K562 (cell line): ENCODE measurements at regions not wholly inside any gene's neighbourhood (a gene's known extent, or its start where the extent isn't known, plus 50 kb on each side); places are given as distances from the start of the nearest gene placed in this dataset.

ENCODE experiments used
- ATAC-seq: fragments of 200-7000 bp; cut with Tn5 transposase; 3 replicates; pipeline ENCODE4 v1.9.1; 2020; ENCODE audit warnings: moderate library complexity
- BruUV-seq: library from RNA; stranded (reverse); fragments of 400-500 nt; replicated peaks from 2 replicates; lab custom pipeline; 2021; lab: Mats Ljungman, UMichigan
- CTCF ChIA-PET: fragments of 300-600 bp; formaldehyde crosslinking; extraction: SDS; loops from one replicate; lab custom pipeline; 2021; ENCODE audit warnings: low intra/inter-chr PET ratio; lab: Yijun Ruan, JAX
- POLR2A ChIA-PET: fragments of 300-600, 350-650 bp; sonication (Branson Sonifier 250); formaldehyde crosslinking; extraction: SDS; loops from one replicate; lab custom pipeline; 2021; ENCODE audit warnings: antibody characterized with exemption, inconsistent platforms; lab: Yijun Ruan, JAX
- DNase-seq, 4 experiments: peaks; one replicate each; pipeline versions ENCODE4 v3.0.0 to v3.0.0-alpha.2; 2011 to 2018; ENCODE audit warnings: low spot score in 3 of 4, mixed read lengths in 3 of 4; ENCODE audit errors: extremely low read depth in 1 of 4
- FAIRE-seq: peaks from 2 replicates; lab custom pipeline; 2011; peaks lifted over from hg19 to GRCh38; lab: Jason Lieb, UNC
- H2AFZ ChIP-seq: 2 replicates; pipeline ENCODE4 v1.6.0; 2011; ENCODE audit warnings: low read depth, low read length, control low read depth, inconsistent platforms
- H3K27ac ChIP-seq: fragments of 200-600 bp; 3 replicates; pipeline ENCODE4 v1.8.0; 2011; ENCODE audit warnings: low read depth, mild to moderate bottlenecking, control low read depth, inconsistent platforms, low read length, moderate library complexity, mixed read lengths; ENCODE audit errors: extremely low read depth
- H3K27me3 ChIP-seq, 2 experiments: fragments of 300-600 bp in 1 of 2; 2 replicates in 1 of 2; 3 replicates in 1 of 2; pipeline versions ENCODE4 v1.6.0 to v1.8.0; 2011; ENCODE audit warnings: inconsistent platforms in 2 of 2, low read length in 2 of 2, mild to moderate bottlenecking in 1 of 2, mixed read lengths in 1 of 2, moderate library complexity in 1 of 2; ENCODE audit not compliant: control insufficient read depth in 2 of 2, insufficient read depth in 2 of 2
- H3K36me3 ChIP-seq: fragments of 300-600 bp; 3 replicates; pipeline ENCODE4 v1.8.0; 2011; ENCODE audit warnings: mild to moderate bottlenecking, low read length, inconsistent platforms; ENCODE audit not compliant: control insufficient read depth, insufficient read depth
- H3K4me1 ChIP-seq, 2 experiments: fragments of 200-600 bp in 1 of 2; replicated peaks in 1 of 2; 2 replicates in 1 of 2; 3 replicates in 1 of 2; pipeline versions ENCODE4 v1.5.1 to v1.8.0; 2011; ENCODE audit warnings: inconsistent platforms in 2 of 2, low read length in 2 of 2, mild to moderate bottlenecking in 1 of 2, mixed read lengths in 1 of 2, moderate library complexity in 1 of 2; ENCODE audit not compliant: control insufficient read depth in 2 of 2, insufficient read depth in 2 of 2
- H3K4me2 ChIP-seq: 2 replicates; pipeline ENCODE4 v1.6.1; 2011; ENCODE audit warnings: low read length, control low read depth, inconsistent platforms, mixed read lengths; ENCODE audit not compliant: insufficient read depth
- H3K4me3 ChIP-seq: fragments of 200-600 bp; sonication (generic), shearing (Covaris generic); 2 replicates; pipeline ENCODE4 v1.5.1; 2016; ENCODE audit warnings: control low read depth, inconsistent platforms
- H3K79me2 ChIP-seq: fragments of 200-600 bp; 3 replicates; pipeline ENCODE4 v1.8.0; 2011; ENCODE audit warnings: low read length, inconsistent platforms; ENCODE audit not compliant: control insufficient read depth, insufficient read depth
- H3K9ac ChIP-seq, 2 experiments: 2 replicates each; pipeline versions ENCODE4 v1.6.0 to v1.6.1; 2011; ENCODE audit warnings: low read depth in 2 of 2, low read length in 2 of 2, control low read depth in 1 of 2, inconsistent platforms in 1 of 2, mild to moderate bottlenecking in 1 of 2, mixed read lengths in 1 of 2; ENCODE audit not compliant: insufficient read depth in 1 of 2
- H3K9me1 ChIP-seq: one replicate; pipeline ENCODE4 v1.6.0; 2011; ENCODE audit warnings: inconsistent platforms, mild to moderate bottlenecking, low read length, moderate library complexity; ENCODE audit not compliant: control insufficient read depth, insufficient read depth
- H3K9me3 ChIP-seq: replicated peaks from 2 replicates; pipeline ENCODE4 v1.5.1; 2011; ENCODE audit warnings: low read depth, low read length, inconsistent platforms; ENCODE audit not compliant: control insufficient read depth, insufficient read depth
- H4K20me1 ChIP-seq: replicated peaks from 2 replicates; pipeline ENCODE4 v1.6.1; 2011; ENCODE audit warnings: low read length, inconsistent platforms, mixed read lengths; ENCODE audit not compliant: control insufficient read depth, insufficient read depth
- CGGBP1 ChIP-seq: fragments of 250-450 bp; sonication (Bioruptor Pico); IDR thresholded peaks from 2 replicates; pipeline ENCODE4 v1.9.0; 2021; ENCODE audit warnings: mild to moderate bottlenecking
- DMBX1 ChIP-seq: fragments of 250-450 bp; sonication (Bioruptor Pico); IDR thresholded peaks from 2 replicates; pipeline ENCODE4 v1.8.0; 2022; ENCODE audit warnings: inconsistent platforms, mild to moderate bottlenecking, moderate library complexity, borderline replicate concordance
- HEY1 ChIP-seq: fragments of 250-450 bp; sonication (Bioruptor Pico); IDR thresholded peaks from 2 replicates; pipeline ENCODE4 v1.5.0; 2020; ENCODE audit warnings: mild to moderate bottlenecking, moderate library complexity, borderline replicate concordance
- RNF2 ChIP-seq: sonication (generic); IDR thresholded peaks from 2 replicates; pipeline ENCODE4 v1.6.1; 2016
- ZFP30 ChIP-seq: fragments of 250-450 bp; sonication (Bioruptor Pico); IDR thresholded peaks from 2 replicates; pipeline ENCODE4 v1.8.0; 2022; ENCODE audit warnings: moderate library complexity, mild to moderate bottlenecking, inconsistent platforms, borderline replicate concordance
- ZNF436 ChIP-seq: fragments of 250-450, 450-650 bp; sonication (Bioruptor Pico); formaldehyde crosslinking; IDR thresholded peaks from 2 replicates; pipeline ENCODE4 v1.7.0; 2020; ENCODE audit warnings: mild to moderate bottlenecking
- WGBS: fragments of 100-300 bp; shearing (Covaris generic); methylation state at CpG from one replicate; pipeline ENCODE4 v1.1.6; 2016; ENCODE audit warnings: low coverage, mixed read lengths; ENCODE audit not compliant: insufficient coverage; ENCODE audit errors: missing lambda C conversion rate; 5-methylcytosine and 5-hydroxymethylcytosine counted together
- in situ Hi-C: fragments of 300-500 bp; cut with MboI; formaldehyde crosslinking; loops from 4 replicates; pipeline ENCODE4 v1.15.0; 2018; ENCODE audit warnings: inconsistent platforms, mixed read lengths
- intact Hi-C: fragments of 100-400 bp; cut with micrococcal nuclease; formaldehyde crosslinking; loops from 2 replicates; pipeline ENCODE4 v1.14.2; 2022
- TF ChIP-seq, protein P1 (sequence below): fragments of 450-650 bp; IDR thresholded peaks from 2 replicates; pipeline ENCODE4 v1.6.1; 2014; ENCODE audit warnings: low read depth, mild to moderate bottlenecking, moderate library complexity, borderline replicate concordance

- no peaks in the 10 kb centered on the region for H3K27me3 ChIP-seq
- H4K20me1 ChIP-seq: no peaks in the 10 kb centered on the region
- H3K4me3 ChIP-seq: no peak overlapping the region
- H2AFZ ChIP-seq: no peak overlapping the region
- no TSS peak for BruUV-seq
- no peak for DNase-seq
- TF ChIP-seq RNF2 (no peak), ZFP30 (CRISPR knock-in tag) (no peak)
- H3K9me1 ChIP-seq: no peaks in the 10 kb centered on the region
- no peaks in the 10 kb centered on the region for H3K79me2 ChIP-seq
- WGBS: 14% methylated on average over 1 of the region's 1 CpG
- ChIA-PET POLR2A (no interaction called here), CTCF (no interaction called here)
- in situ Hi-C loops: no loop called here
- no peaks in the 10 kb centered on the region for H3K36me3 ChIP-seq
- ATAC-seq: no peak
- H3K9me3 ChIP-seq: no peaks in the 10 kb centered on the region
- intact Hi-C loops: no loop called here
- H3K4me2 ChIP-seq: no peak overlapping the region
- no peak overlapping the region for H3K9ac ChIP-seq
- no peak overlapping the region for H3K27ac ChIP-seq
- H3K4me1 ChIP-seq: no peaks in the 10 kb centered on the region
- FAIRE-seq: no peak
Measured at GRCh38 chr5:104266161-104266560, 703.6 kb upstream of the NUDT12 start.

DNA sequence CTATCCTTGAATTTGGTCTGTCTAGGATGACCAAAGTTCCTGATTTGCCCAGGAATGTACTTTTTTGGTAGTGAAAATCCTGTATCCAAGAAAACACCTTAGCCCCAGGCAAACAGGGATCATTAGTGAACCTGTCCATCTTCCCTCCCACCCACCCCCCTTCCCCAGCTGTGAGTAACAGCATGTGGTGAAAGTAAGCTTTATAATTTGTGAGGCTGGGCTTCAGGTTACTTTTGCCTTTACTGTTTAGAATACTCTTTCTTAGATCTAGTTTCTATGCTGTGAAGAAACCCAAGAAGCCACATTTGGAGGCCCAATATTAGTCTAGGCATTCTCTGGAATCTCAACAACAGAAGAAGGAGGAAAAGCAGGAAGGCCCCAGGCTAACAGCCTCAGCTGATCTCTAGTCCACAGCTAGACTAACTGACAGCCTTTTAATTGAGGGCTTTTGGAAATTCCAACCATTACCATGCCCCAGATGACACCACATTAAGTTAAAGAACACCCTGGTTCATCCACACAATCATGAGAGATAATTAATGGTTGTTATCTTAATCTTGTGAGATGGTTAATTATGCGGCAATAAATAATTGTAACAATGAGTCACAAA, 703.0 kb upstream of the NUDT12 start:
- Histone ChIP-seq H3K4me3 (no peak overlapping the region), H3K27me3 (no peaks in the 10 kb centered on the region), H3K4me1 (no peaks in the 10 kb centered on the region), H3K4me2 (no peak overlapping the region), H3K36me3 (no peaks in the 10 kb centered on the region), H3K79me2 (no peaks in the 10 kb centered on the region), H4K20me1 (no peaks in the 10 kb centered on the region), H3K9me1 (no peaks in the 10 kb centered on the region), H2AFZ (no peak overlapping the region), H3K9ac (no peak overlapping the region), H3K9me3 (no peaks in the 10 kb centered on the region), H3K27ac (no peak overlapping the region)
- 17% methylated on average over 1 of the region's 1 CpG for WGBS
- no peak for TF ChIP-seq CGGBP1 (CRISPR knock-in tag)
- no peak for TF ChIP-seq HEY1 (CRISPR knock-in tag)
- TF ChIP-seq, protein P1, sequence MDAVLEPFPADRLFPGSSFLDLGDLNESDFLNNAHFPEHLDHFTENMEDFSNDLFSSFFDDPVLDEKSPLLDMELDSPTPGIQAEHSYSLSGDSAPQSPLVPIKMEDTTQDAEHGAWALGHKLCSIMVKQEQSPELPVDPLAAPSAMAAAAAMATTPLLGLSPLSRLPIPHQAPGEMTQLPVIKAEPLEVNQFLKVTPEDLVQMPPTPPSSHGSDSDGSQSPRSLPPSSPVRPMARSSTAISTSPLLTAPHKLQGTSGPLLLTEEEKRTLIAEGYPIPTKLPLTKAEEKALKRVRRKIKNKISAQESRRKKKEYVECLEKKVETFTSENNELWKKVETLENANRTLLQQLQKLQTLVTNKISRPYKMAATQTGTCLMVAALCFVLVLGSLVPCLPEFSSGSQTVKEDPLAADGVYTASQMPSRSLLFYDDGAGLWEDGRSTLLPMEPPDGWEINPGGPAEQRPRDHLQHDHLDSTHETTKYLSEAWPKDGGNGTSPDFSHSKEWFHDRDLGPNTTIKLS: no peak
- TF ChIP-seq ZNF436 (CRISPR knock-in tag): no peak
- no peak for TF ChIP-seq DMBX1 (CRISPR knock-in tag)
- no TSS peak for BruUV-seq
- no peak for DNase-seq
- ATAC-seq: no peak
- ChIA-PET CTCF (no interaction called here), POLR2A (interaction anchor here (0.7 kb wide), 1 partner anchor 17 kb away, joined by 3 read pairs; no protein-coding TSS in a partner anchor)
- intact Hi-C loops: no loop called here
- no peak for FAIRE-seq
- in situ Hi-C loops: no loop called here
